Uterus (tissue), 3 donors: ENCODE measurements at regions not wholly inside any gene's neighbourhood (a gene's known extent, or its start where the extent isn't known, plus 50 kb on each side); places are given as distances from the start of the nearest gene placed in this dataset.

Experiments used
- DNase-seq, 2 donors: peaks; one replicate each; pipeline ENCODE4 v3.0.0-alpha.2; 2019 to 2020
- H3K27ac ChIP-seq, 2 donors: fragments of 200-600 bp; sonication (generic); 1 replicate in 1 of 2; 2 replicates in 1 of 2; pipeline ENCODE4 v1.5.1; 2016 to 2018
- H3K27me3 ChIP-seq, 2 donors: fragments of 200-600 bp; sonication (generic); one replicate each; pipeline ENCODE4 v1.5.1; 2018 to 2019; ENCODE audit warnings: control low read depth in 1 of 2
- H3K36me3 ChIP-seq, 2 donors: fragments of 200-600 bp; sonication (generic); one replicate each; pipeline ENCODE4 v1.5.1; 2019; ENCODE audit warnings: control low read depth in 1 of 2
- H3K4me1 ChIP-seq, 2 donors: fragments of 200-600 bp; sonication (generic); one replicate each; pipeline ENCODE4 v1.5.1; 2018 to 2019; ENCODE audit warnings: control low read depth in 1 of 2
- H3K4me3 ChIP-seq, 2 donors: fragments of 200-600 bp; sonication (generic); 1 replicate in 1 of 2; 2 replicates in 1 of 2; pipeline ENCODE4 v1.5.1; 2018 to 2019; ENCODE audit warnings: mild to moderate bottlenecking in 1 of 2
- H3K9me3 ChIP-seq, 2 donors: fragments of 200-600 bp; sonication (generic); one replicate each; pipeline ENCODE4 v1.5.1; 2019; ENCODE audit warnings: control low read depth in 1 of 2
- POLR2A ChIP-seq, 2 donors: fragments of 450-650 bp; IDR thresholded peaks; one replicate each; pipeline ENCODE4 v1.6.1; 2016; ENCODE audit warnings: antibody characterized with exemption in 2 of 2, mild to moderate bottlenecking in 1 of 2, moderate library complexity in 1 of 2
- intact Hi-C: fragments of 100-400 bp; cut with DNase I; formaldehyde crosslinking; loops from one replicate; pipeline ENCODE4 v1.15.1; 2023; ENCODE audit warnings: low total_unique reads
- TF ChIP-seq, protein P1 (sequence below), 4 experiments: fragments of 200-600 bp in 2 of 4; fragments of 450-650 bp in 2 of 4; sonication (generic) in 2 of 4; IDR thresholded peaks; one replicate each; pipeline ENCODE4 v1.5.1; 2016 to 2019; ENCODE audit warnings: antibody characterized with exemption in 4 of 4, mild to moderate bottlenecking in 2 of 4, moderate library complexity in 1 of 4
- donor health status: DM: yes; HTN: yes; CAD: no.

DNA sequence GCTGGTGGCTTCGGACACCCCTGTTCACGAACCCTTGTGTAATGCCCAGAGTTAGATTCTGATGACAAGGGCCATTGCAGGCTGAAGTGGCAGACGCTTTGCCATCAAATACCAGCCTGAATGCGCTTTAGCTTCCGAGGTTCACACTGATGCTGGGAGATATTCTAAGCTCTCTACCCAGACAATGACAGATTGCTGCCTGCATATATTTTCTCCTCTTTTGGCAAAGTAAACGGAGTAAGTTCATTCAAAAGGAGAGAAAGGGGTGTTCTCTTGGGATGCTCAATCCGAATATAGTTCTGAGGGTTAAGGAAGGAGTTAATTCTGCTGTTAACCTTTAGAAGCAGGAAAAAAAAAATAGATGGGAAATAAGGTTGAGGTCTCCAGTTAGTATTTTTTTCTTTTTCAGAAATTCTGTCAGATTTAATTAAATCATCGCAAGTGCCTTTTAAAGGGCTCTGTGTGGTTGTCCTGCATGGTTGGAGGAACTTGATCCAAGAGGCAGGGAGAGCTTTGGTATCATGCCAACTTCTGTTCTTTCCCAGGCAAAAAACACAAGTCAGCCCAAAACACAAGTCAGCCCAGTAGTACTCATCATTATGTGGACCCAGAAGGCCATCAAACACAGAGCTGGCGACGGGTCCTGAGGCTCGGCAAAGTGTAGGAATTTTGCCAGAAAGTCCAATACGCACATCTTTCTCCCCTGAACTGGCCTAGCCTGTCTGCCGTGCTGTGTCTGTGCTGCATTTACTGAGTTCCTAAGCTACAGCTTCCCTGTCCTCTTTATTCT lies 70.9 kb upstream of the ST8SIA2 start:
- no peak overlapping the region for H3K27ac ChIP-seq
- no peaks in the 10 kb centered on the region for H3K27me3 ChIP-seq
- no peaks in the 10 kb centered on the region for H3K36me3 ChIP-seq
- H3K4me3 ChIP-seq, result no peak overlapping the region
- H3K4me1 ChIP-seq, result no peaks in the 10 kb centered on the region
- TF ChIP-seq, protein P1, sequence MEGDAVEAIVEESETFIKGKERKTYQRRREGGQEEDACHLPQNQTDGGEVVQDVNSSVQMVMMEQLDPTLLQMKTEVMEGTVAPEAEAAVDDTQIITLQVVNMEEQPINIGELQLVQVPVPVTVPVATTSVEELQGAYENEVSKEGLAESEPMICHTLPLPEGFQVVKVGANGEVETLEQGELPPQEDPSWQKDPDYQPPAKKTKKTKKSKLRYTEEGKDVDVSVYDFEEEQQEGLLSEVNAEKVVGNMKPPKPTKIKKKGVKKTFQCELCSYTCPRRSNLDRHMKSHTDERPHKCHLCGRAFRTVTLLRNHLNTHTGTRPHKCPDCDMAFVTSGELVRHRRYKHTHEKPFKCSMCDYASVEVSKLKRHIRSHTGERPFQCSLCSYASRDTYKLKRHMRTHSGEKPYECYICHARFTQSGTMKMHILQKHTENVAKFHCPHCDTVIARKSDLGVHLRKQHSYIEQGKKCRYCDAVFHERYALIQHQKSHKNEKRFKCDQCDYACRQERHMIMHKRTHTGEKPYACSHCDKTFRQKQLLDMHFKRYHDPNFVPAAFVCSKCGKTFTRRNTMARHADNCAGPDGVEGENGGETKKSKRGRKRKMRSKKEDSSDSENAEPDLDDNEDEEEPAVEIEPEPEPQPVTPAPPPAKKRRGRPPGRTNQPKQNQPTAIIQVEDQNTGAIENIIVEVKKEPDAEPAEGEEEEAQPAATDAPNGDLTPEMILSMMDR (IDR thresholded peaks at IDR 0.05), result no peak
- TF ChIP-seq POLR2A (IDR thresholded peaks at IDR 0.05), result no peak
- intact Hi-C loops, result no loop called here
- no peak for DNase-seq
- H3K9me3 ChIP-seq, result no peaks in the 10 kb centered on the region

DNA sequence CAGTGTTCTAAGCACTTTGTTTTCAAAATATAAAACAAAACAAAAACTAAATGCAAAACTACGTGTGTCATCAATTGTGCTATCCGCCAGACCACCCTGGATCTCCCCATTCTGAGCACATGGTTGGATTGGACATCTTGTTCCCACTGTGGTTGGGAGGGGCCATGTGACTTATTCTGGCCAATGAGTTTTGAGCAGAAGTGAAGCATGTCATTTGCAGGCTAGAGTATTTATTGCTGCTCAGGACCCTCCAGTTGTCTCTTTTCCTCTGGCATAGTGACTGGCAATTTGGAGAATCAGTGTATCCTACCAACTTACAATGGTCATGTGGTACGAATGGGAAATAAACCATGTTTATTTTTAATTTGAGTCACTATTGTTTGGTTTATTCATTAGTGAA lies 70.2 kb upstream of the ST8SIA2 start:
- intact Hi-C loops, result no loop called here
- Histone ChIP-seq H3K36me3 (no peaks in the 10 kb centered on the region), H3K27me3 (no peaks in the 10 kb centered on the region), H3K4me1 (no peaks in the 10 kb centered on the region), H3K27ac (no peak overlapping the region), H3K9me3 (no peaks in the 10 kb centered on the region), H3K4me3 (no peak overlapping the region)
- TF ChIP-seq, protein P1 (IDR thresholded peaks at IDR 0.05), result no peak
- TF ChIP-seq POLR2A (IDR thresholded peaks at IDR 0.05), result no peak
- no peak for DNase-seq

DNA sequence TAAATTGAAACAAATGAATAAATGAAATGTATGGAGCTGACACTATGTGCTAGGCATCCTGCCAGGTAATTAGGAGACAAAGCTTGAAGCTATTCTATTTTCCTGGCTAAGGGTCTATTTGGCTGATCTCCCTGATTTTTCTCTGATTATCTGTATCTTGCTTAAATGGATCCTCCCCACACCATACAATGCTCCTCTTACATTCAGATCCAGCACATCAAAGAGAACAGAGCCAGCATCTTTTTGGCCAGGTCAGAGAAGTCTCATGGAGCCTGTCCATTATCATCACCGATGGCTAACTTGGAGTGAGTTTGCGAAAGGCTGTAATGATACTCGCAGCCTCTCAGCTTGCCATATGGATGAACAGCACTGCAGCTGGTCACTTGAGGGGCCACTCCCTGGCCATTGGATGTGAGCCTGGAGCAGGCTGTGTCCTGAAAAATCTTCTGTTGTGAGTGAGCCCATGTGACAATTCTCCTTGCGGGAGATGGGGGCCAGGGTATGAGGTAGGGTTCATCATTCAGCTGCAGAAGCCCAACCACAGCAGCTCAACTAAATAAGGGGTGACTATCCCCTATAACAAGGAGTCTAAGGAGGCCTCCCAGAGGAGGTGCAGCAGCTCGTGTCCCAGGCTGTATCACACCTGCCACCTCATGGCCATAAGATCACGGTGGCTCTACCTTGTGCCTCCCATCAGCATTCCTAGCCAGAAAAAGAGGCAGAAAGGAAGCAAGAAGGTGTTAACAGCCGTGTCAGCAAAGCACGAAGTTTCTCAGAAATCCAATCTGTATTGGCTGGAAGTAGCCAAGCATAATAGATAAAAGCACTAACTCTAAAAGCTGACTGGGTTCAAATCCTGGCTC lies 69.3 kb upstream of the ST8SIA2 start:
- Histone ChIP-seq H3K36me3 (no peaks in the 10 kb centered on the region), H3K4me1 (no peaks in the 10 kb centered on the region), H3K27me3 (no peaks in the 10 kb centered on the region), H3K9me3 (no peaks in the 10 kb centered on the region), H3K27ac (no peak overlapping the region), H3K4me3 (no peak overlapping the region)
- no peak for DNase-seq
- intact Hi-C loops, result no loop called here
- TF ChIP-seq, protein P1 (IDR thresholded peaks at IDR 0.05), result no peak
- TF ChIP-seq POLR2A (IDR thresholded peaks at IDR 0.05), result no peak

GRCh38 chr15:92326236-92326635 lies 67.4 kb upstream of the ST8SIA2 start:
- H3K4me1 ChIP-seq, result no peaks in the 10 kb centered on the region
- H3K36me3 ChIP-seq, result no peaks in the 10 kb centered on the region
- H3K27ac ChIP-seq, result no peak overlapping the region
- no peak for DNase-seq
- intact Hi-C loops, result no loop called here
- H3K27me3 ChIP-seq, result no peaks in the 10 kb centered on the region
- TF ChIP-seq, protein P1 (IDR thresholded peaks at IDR 0.05), result no peak
- no peak for TF ChIP-seq POLR2A (IDR thresholded peaks at IDR 0.05)
- no peaks in the 10 kb centered on the region for H3K9me3 ChIP-seq
- H3K4me3 ChIP-seq, result no peak overlapping the region

DNA sequence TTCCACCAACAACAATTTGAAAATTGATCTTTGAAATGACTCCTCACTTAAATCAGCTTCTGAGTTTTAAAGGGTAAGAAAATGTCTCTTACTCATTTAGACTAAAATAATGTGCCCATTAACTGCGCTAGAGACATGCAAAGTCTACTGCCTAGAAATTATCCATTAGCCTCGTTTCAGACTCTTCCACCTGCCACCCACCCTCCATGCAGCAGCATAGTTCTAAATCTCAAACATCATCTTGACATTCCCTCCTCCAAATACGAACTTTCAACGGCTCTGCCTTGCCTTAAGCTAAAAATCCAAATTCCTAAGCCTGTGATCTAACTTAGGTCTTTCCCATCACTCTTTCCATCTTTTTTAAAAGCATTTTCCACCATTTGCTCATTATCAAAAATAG lies 66.6 kb upstream of the ST8SIA2 start:
- no peak for DNase-seq
- intact Hi-C loops, result no loop called here
- H3K9me3 ChIP-seq, result no peaks in the 10 kb centered on the region
- no peaks in the 10 kb centered on the region for H3K36me3 ChIP-seq
- TF ChIP-seq POLR2A (IDR thresholded peaks at IDR 0.05), result no peak
- TF ChIP-seq, protein P1 (IDR thresholded peaks at IDR 0.05), result no peak
- H3K27ac ChIP-seq, result no peak overlapping the region
- H3K4me3 ChIP-seq, result no peak overlapping the region
- no peaks in the 10 kb centered on the region for H3K4me1 ChIP-seq
- no peaks in the 10 kb centered on the region for H3K27me3 ChIP-seq
